SK-N-MC (cell line): ENCODE measurements at regions not wholly inside any gene's neighbourhood (a gene's known extent, or its start where the extent isn't known, plus 50 kb on each side); places are given as distances from the start of the nearest gene placed in this dataset.

Source experiments
- EZH2 ChIP-seq: fragments of 200-600 bp; sonication (generic); IDR thresholded peaks from one replicate; pipeline ENCODE4 v1.6.1; 2017; ENCODE audit warnings: antibody characterized with exemption
- FOXP2 ChIP-seq: optimal IDR thresholded peaks from 2 replicates; pipeline ENCODE3; 2011; ENCODE audit warnings: mild to moderate bottlenecking, moderate library complexity; ENCODE audit not compliant: insufficient read depth; ENCODE audit errors: extremely low read length, control extremely low read depth

- TF ChIP-seq FOXP2, result no peak
- no peak for TF ChIP-seq EZH2
Measured at GRCh38 chr13:44726778-44727177, 150.6 kb upstream of the TSC22D1 start.
